ENCODE measurements at regions not wholly inside any gene's neighbourhood (a gene's known extent, or its start where the extent isn't known, plus 50 kb on each side); places are given as distances from the start of the nearest gene placed in this dataset.

DNA sequence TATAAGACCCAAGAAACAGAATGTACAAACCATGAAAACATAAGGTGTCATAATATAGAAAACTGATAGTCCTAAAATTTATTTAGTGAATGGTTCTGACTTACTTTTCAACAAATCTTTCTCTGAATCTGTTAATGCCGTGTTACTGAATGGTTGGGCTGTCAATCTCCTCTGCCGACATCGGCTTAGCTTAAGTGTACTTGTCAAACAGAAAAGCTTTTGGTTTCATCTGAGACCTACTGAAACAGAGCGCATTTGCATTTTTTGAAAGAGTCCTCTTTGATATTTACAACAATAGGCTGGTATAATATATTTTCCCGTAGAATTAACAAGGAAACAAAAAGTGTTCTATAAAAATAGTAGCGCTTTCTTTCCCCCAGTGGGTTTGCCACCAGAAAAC is 120.9 kb upstream of the ZNF804B start (continued):
- TF ChIP-seq, protein P1, sequence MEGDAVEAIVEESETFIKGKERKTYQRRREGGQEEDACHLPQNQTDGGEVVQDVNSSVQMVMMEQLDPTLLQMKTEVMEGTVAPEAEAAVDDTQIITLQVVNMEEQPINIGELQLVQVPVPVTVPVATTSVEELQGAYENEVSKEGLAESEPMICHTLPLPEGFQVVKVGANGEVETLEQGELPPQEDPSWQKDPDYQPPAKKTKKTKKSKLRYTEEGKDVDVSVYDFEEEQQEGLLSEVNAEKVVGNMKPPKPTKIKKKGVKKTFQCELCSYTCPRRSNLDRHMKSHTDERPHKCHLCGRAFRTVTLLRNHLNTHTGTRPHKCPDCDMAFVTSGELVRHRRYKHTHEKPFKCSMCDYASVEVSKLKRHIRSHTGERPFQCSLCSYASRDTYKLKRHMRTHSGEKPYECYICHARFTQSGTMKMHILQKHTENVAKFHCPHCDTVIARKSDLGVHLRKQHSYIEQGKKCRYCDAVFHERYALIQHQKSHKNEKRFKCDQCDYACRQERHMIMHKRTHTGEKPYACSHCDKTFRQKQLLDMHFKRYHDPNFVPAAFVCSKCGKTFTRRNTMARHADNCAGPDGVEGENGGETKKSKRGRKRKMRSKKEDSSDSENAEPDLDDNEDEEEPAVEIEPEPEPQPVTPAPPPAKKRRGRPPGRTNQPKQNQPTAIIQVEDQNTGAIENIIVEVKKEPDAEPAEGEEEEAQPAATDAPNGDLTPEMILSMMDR (IDR thresholded peaks at IDR 0.05; ENCODE audit: control extremely low read depth in 1 of 3, insufficient read depth in 1 of 3, low read depth in 1 of 3, low read length in 3 of 3) = no peak
- TF ChIP-seq TCF12 (IDR thresholded peaks at IDR 0.05; ENCODE audit: low read depth, low read length) (no peak), TAF1 (IDR thresholded peaks at IDR 0.05; ENCODE audit: low read depth, low read length) (no peak), EZH2 (IDR thresholded peaks at IDR 0.05; ENCODE audit: low read depth, low read length, severe bottlenecking) (no peak)
